ENCODE measurements at regions not wholly inside any gene's neighbourhood (a gene's known extent, or its start where the extent isn't known, plus 50 kb on each side); places are given as distances from the start of the nearest gene placed in this dataset.
"Not testable (repeated sequence)": the region's sequence is repeated elsewhere in the genome, so short reads cannot be mapped to it uniquely, and the experiment has no call there.

DNA sequence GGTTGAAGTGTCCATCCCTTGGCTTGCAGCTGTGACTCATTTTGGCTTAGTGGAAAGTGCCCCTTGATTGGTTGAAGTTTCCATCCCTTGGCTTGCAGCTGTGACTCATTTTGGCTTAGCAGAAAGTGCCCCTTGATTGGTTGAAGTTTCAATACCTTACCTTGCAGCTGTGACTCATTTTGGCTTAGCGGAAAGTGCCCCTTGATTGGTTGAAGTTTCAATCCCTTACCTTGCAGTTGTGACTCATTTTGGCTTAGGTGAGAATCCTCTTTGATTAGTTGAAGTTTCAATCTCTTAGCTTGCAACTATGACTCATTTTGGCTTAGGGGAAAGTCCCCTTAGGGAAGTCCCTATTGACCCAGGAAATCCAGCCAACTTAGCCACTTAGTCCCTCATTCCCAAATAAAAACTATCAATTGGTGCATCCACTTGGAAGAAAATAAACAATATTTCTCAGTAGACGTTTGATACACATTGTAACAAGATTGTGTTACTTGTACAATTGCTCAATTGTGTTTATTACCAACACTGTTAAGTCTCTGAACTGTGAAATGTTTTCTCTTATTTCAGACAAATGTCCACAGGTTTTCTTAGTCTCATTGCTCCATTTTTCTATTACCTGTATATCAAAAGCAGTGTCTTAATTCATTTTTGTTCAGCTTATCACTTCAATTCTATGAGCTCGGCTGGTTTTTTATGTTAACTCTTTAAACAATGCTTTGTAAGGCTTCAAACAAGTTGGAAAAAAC, 2308.8 kb upstream of the ACO1 start:
- DNase-seq (ENCODE audit: low read depth) = peak; percentile 1
- TF ChIP-seq CTCF (conservative IDR thresholded peaks at IDR 0.05; ENCODE audit: control insufficient read depth, insufficient read depth, low read depth, low read length) = no peak

DNA sequence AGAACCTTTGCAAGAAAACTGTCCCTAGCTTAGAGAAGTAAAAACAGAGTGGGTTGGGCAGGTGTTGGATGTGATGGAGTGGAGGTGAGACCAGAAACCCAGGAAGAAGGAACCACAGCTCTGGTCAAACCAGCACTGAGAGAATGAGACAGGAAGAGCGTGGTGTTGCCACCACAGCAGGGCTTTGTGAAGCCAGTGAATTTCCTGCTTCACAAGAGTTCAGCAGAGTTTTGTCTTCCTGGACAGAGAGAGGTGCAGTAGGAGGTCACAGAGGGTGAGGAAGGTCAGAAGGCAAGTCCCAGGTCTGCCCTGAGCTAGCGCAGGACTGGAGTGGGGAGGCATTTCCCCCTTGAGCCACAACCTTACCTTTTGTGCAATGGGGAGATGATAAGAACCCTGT, 2306.2 kb upstream of the ACO1 start:
- DNase-seq (ENCODE audit: low read depth) = no peak
- H3K4me3 ChIP-seq (ENCODE audit: control insufficient read depth, low read depth, low read length) = no peak overlapping the region
- TF ChIP-seq CTCF (conservative IDR thresholded peaks at IDR 0.05; ENCODE audit: control insufficient read depth, insufficient read depth, low read depth, low read length) = no peak

More for the DNA sequence above, 2308.8 kb upstream of the ACO1 start:
- H3K4me3 ChIP-seq (ENCODE audit: control insufficient read depth, low read depth, low read length) = no peak overlapping the region

DNA sequence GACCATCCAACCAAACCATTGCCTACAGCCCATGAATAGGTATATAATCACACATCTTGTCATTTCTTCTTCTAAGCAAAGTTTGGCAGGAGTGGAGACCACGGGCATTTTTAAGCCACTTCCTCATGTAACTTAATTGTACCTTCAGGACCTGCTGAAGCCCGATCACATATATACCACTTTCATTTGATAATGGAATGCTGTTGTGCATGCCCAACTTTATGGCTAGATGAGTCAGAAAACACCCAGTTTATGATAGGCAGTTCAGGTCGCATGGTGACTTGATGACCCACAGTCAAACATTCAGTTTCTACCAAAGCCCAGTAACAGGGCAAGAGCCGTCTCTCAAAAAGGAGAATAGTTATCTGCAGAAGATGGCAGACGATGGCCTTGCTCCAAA, 2295.0 kb upstream of the ACO1 start:
- DNase-seq (ENCODE audit: low read depth) = no peak
- H3K4me3 ChIP-seq (ENCODE audit: control insufficient read depth, low read depth, low read length) = no peak overlapping the region
- TF ChIP-seq CTCF (conservative IDR thresholded peaks at IDR 0.05; ENCODE audit: control insufficient read depth, insufficient read depth, low read depth, low read length) = no peak

GRCh38 chr9:30103647-30104394, 2280.6 kb upstream of the ACO1 start:
- TF ChIP-seq CTCF (conservative IDR thresholded peaks at IDR 0.05; ENCODE audit: control insufficient read depth, insufficient read depth, low read depth, low read length) = no peak
- DNase-seq (ENCODE audit: low read depth) = no peak
- no peak overlapping the region for H3K4me3 ChIP-seq (ENCODE audit: control insufficient read depth, low read depth, low read length)

GRCh38 chr9:30107134-30107533, 2277.3 kb upstream of the ACO1 start:
- not testable (repeated sequence) for H3K4me3 ChIP-seq (ENCODE audit: control insufficient read depth, low read depth, low read length)

GRCh38 chr9:30116673-30117217, 2267.7 kb upstream of the ACO1 start:
- H3K4me3 ChIP-seq (ENCODE audit: control insufficient read depth, low read depth, low read length) = no peak overlapping the region
- no peak for DNase-seq (ENCODE audit: low read depth)
- no peak for TF ChIP-seq CTCF (conservative IDR thresholded peaks at IDR 0.05; ENCODE audit: control insufficient read depth, insufficient read depth, low read depth, low read length)

More at GRCh38 chr9:30107134-30107533, 2277.3 kb upstream of the ACO1 start:
- not testable (repeated sequence) for DNase-seq (ENCODE audit: low read depth)

GRCh38 chr9:30120666-30121065, 2263.8 kb upstream of the ACO1 start:
- DNase-seq (ENCODE audit: low read depth) = no peak

More at GRCh38 chr9:30120666-30121065, 2263.8 kb upstream of the ACO1 start:
- no peak overlapping the region for H3K4me3 ChIP-seq (ENCODE audit: control insufficient read depth, low read depth, low read length)
- TF ChIP-seq CTCF (conservative IDR thresholded peaks at IDR 0.05; ENCODE audit: control insufficient read depth, insufficient read depth, low read depth, low read length) = no peak
